Tibial nerve (tissue), 4 donors: ENCODE measurements at regions not wholly inside any gene's neighbourhood (a gene's known extent, or its start where the extent isn't known, plus 50 kb on each side); places are given as distances from the start of the nearest gene placed in this dataset.

Source experiments
- DNase-seq, 2 donors: peaks; one replicate each; pipeline ENCODE4 v3.0.0-alpha.2; 2019; ENCODE audit warnings: low spot score in 2 of 2
- H3K27ac ChIP-seq, 4 donors: fragments of 200-600 bp; sonication (generic) in 3 of 4; one replicate each; pipeline ENCODE4 v1.5.1; 2017 to 2019; ENCODE audit warnings: mild to moderate bottlenecking in 1 of 4
- H3K27me3 ChIP-seq, 2 donors: fragments of 200-600 bp; sonication (generic) in 1 of 2; one replicate each; pipeline versions ENCODE4 v1.5.1 to v1.6.0; 2017 to 2019
- H3K36me3 ChIP-seq, 3 donors: fragments of 200-600 bp; sonication (generic); one replicate each; pipeline ENCODE4 v1.5.1; 2018 to 2019
- H3K4me1 ChIP-seq, 4 donors: fragments of 200-600 bp; sonication (generic) in 3 of 4; one replicate each; pipeline ENCODE4 v1.5.1; 2017 to 2019
- H3K4me3 ChIP-seq, 4 donors: fragments of 200-600 bp; sonication (generic) in 3 of 4; one replicate each; pipeline ENCODE4 v1.5.1; 2017 to 2019; ENCODE audit warnings: mild to moderate bottlenecking in 1 of 4, moderate library complexity in 1 of 4
- H3K9me3 ChIP-seq, 4 donors: fragments of 200-600 bp; sonication (generic) in 3 of 4; one replicate each; pipeline ENCODE4 v1.5.1; 2017 to 2019
- EP300 ChIP-seq, 2 donors: sonication (generic); formaldehyde crosslinking; IDR thresholded peaks; one replicate each; pipeline ENCODE4 v1.6.1; 2017; ENCODE audit warnings: antibody characterized with exemption in 2 of 2, mild to moderate bottlenecking in 1 of 2
- POLR2A ChIP-seq, 2 donors: fragments of 450-650 bp; IDR thresholded peaks; one replicate each; pipeline ENCODE4 v1.6.1; 2017; ENCODE audit warnings: antibody characterized with exemption in 2 of 2, mild to moderate bottlenecking in 2 of 2, moderate library complexity in 2 of 2
- WGBS, 2 donors: methylation state at CpG; one replicate each; pipeline ENCODE4 v1.1.5; 2018; 5-methylcytosine and 5-hydroxymethylcytosine counted together
- TF ChIP-seq, protein P1 (sequence below), 5 experiments: fragments of 200-600 bp in 3 of 5; fragments of 450-650 bp in 2 of 5; sonication (generic) in 3 of 5; IDR thresholded peaks; one replicate each; pipeline ENCODE4 v1.5.1; 2016 to 2019; ENCODE audit warnings: antibody characterized with exemption in 5 of 5, mild to moderate bottlenecking in 3 of 5, moderate library complexity in 2 of 5

DNA sequence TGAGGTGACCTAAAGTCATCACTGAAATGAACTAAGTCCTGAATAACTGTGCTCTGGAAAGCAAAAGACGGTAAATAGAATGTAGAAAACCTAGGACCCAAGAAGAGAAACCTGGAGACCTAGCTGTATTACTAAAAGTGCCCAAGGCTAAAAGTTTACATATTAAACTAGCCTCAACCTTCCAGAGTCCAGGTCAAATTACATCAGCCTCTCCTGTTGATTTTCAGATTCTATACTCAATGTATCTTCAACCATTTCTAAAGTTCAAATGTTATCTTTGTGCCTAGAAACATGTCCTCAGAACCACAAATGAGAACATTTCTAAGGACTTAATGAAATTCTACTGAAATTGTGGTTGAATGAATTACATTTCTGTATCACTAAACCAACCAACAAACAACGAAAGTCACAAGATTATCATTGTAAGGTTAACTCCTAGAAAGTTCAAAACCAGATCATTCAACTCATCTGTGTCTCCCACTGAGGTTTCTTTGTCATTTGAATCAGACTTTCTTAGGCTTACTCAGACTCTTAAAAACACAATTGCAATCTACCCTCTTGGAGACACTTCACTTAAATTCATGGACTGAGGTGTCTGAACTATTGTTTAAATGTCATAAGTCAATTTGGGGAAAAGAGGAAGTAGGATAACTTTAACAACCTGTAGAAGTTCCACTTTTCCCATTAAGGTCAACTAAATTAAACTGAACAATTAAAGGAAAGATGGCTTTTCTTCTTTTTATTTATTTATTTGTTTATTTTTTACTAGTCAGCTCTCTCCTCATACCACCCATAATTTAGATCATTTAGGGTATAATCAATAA lies 207.7 kb downstream of the BARHL2 start:
- no peaks in the 10 kb centered on the region for H3K27me3 ChIP-seq
- no peak overlapping the region for H3K27ac ChIP-seq
- H3K9me3 ChIP-seq = peaks cover 0 to 3% (median 0%) of the 10 kb centered on the region in 4 donors
- H3K4me3 ChIP-seq = no peak overlapping the region
- DNase-seq = no peak
- H3K4me1 ChIP-seq = no peaks in the 10 kb centered on the region
- WGBS, 2 donors = 86 to 88% methylated on average over 2 of the region's 2 CpGs
- TF ChIP-seq POLR2A (IDR thresholded peaks at IDR 0.05) = no peak
- TF ChIP-seq, protein P1, sequence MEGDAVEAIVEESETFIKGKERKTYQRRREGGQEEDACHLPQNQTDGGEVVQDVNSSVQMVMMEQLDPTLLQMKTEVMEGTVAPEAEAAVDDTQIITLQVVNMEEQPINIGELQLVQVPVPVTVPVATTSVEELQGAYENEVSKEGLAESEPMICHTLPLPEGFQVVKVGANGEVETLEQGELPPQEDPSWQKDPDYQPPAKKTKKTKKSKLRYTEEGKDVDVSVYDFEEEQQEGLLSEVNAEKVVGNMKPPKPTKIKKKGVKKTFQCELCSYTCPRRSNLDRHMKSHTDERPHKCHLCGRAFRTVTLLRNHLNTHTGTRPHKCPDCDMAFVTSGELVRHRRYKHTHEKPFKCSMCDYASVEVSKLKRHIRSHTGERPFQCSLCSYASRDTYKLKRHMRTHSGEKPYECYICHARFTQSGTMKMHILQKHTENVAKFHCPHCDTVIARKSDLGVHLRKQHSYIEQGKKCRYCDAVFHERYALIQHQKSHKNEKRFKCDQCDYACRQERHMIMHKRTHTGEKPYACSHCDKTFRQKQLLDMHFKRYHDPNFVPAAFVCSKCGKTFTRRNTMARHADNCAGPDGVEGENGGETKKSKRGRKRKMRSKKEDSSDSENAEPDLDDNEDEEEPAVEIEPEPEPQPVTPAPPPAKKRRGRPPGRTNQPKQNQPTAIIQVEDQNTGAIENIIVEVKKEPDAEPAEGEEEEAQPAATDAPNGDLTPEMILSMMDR (IDR thresholded peaks at IDR 0.05) = no peak
- TF ChIP-seq EP300 (IDR thresholded peaks at IDR 0.05) = no peak
- no peaks in the 10 kb centered on the region for H3K36me3 ChIP-seq

DNA sequence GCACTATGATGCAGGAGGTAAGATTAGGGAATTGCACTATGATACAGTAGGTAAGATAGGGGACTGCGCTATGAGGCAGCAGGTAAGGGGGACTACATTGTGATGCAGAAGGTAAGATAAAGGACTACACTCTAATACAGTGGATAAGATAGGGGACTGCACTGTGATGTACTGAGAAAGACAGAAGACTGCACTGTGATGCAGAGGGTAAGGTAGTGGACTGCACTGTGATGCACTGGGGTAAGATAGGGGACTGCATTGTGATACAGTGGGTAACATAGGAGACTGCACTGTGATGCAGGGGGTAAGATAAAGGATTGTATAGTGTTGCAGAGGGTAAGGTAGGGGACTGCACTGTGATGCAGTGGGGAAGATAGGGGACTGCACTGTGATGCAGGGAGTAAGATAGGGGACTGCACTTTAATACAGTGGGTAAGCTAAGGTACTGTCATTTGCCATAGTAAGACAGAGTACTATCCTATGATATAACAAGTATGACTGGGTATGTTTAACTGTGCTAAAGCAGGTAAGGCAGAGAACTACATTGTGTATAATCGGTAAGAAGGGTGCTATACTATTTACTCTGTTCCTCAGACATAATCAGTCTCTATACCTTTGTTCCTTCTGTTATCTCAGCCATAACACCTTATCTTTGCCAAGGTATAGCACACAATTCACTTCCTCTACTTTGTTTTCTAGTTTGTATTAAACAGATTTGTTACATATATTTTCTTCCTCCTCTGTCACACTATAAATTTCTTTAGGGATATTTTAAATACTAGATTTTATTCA lies 208.5 kb downstream of the BARHL2 start:
- no peak overlapping the region for H3K27ac ChIP-seq
- no peak overlapping the region for H3K4me3 ChIP-seq
- no peaks in the 10 kb centered on the region for H3K36me3 ChIP-seq
- TF ChIP-seq EP300 (IDR thresholded peaks at IDR 0.05) (no peak), POLR2A (IDR thresholded peaks at IDR 0.05) (no peak)
- TF ChIP-seq, protein P1 (IDR thresholded peaks at IDR 0.05) = no peak
- no peaks in the 10 kb centered on the region for H3K4me1 ChIP-seq
- H3K9me3 ChIP-seq = peaks cover 0 to 3% (median 0%) of the 10 kb centered on the region in 4 donors
- no peaks in the 10 kb centered on the region for H3K27me3 ChIP-seq
- WGBS, 2 donors = 73 to 89% methylated on average over 2 of the region's 2 CpGs
- no peak for DNase-seq

GRCh38 chr1:90507173-90507572 lies 209.9 kb downstream of the BARHL2 start:
- H3K9me3 ChIP-seq = peaks cover 0 to 3% (median 0%) of the 10 kb centered on the region in 4 donors
- no peak for TF ChIP-seq POLR2A (IDR thresholded peaks at IDR 0.05)
- TF ChIP-seq, protein P1 (IDR thresholded peaks at IDR 0.05) = no peak
- TF ChIP-seq EP300 (IDR thresholded peaks at IDR 0.05) = no peak
- no peak for DNase-seq
- H3K27me3 ChIP-seq = no peaks in the 10 kb centered on the region
- no peak overlapping the region for H3K4me3 ChIP-seq
- WGBS, 2 donors = 80 to 85% methylated on average over 5 of the region's 5 CpGs
- H3K27ac ChIP-seq = no peak overlapping the region
- H3K36me3 ChIP-seq = no peaks in the 10 kb centered on the region
- no peaks in the 10 kb centered on the region for H3K4me1 ChIP-seq

- no peaks in the 10 kb centered on the region for H3K36me3 ChIP-seq
- H3K4me1 ChIP-seq = no peaks in the 10 kb centered on the region
- TF ChIP-seq EP300 (IDR thresholded peaks at IDR 0.05) (no peak), POLR2A (IDR thresholded peaks at IDR 0.05) (no peak)
- TF ChIP-seq, protein P1 (IDR thresholded peaks at IDR 0.05) = no peak
- DNase-seq = no peak
- H3K27ac ChIP-seq = no peak overlapping the region
- WGBS, 2 donors = 98 to 99% methylated on average over 2 of the region's 2 CpGs
- H3K4me3 ChIP-seq = no peak overlapping the region
- H3K27me3 ChIP-seq = no peaks in the 10 kb centered on the region
- H3K9me3 ChIP-seq = no peaks in the 10 kb centered on the region
Observed at GRCh38 chr1:90505806-90506205, 211.3 kb downstream of the BARHL2 start.

DNA sequence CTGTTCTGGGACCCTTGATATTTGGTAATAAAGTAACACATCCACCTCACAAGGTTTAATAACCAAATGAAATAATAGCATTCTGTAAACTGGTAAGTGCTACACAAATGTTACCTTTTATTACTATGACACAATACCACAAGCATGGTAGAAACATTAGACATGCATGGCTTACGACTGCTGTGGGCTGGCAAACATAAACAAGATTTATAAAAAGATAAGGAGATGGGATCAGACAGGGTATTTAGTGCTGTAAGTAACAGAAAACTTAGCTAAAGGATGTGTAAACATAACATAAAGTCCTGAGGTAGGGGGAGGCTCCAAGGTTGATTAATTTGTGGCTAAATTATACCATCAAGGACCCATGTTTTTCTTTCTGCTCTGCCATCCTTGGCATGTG lies 212.6 kb downstream of the BARHL2 start:
- no peaks in the 10 kb centered on the region for H3K27me3 ChIP-seq
- no peaks in the 10 kb centered on the region for H3K9me3 ChIP-seq
- H3K27ac ChIP-seq = no peak overlapping the region
- TF ChIP-seq, protein P1 (IDR thresholded peaks at IDR 0.05) = no peak
- TF ChIP-seq EP300 (IDR thresholded peaks at IDR 0.05) (no peak), POLR2A (IDR thresholded peaks at IDR 0.05) (no peak)
- H3K4me1 ChIP-seq = no peaks in the 10 kb centered on the region
- DNase-seq = no peak
- no peak overlapping the region for H3K4me3 ChIP-seq
- no peaks in the 10 kb centered on the region for H3K36me3 ChIP-seq
- WGBS, 2 donors = 62 to 72% methylated on average over 1 of the region's 1 CpG
